Ovary (tissue), 3 donors: ENCODE measurements at regions not wholly inside any gene's neighbourhood (a gene's known extent, or its start where the extent isn't known, plus 50 kb on each side); places are given as distances from the start of the nearest gene placed in this dataset.
"Not testable (repeated sequence)": the region's sequence is repeated elsewhere in the genome, so short reads cannot be mapped to it uniquely, and the experiment has no call there.

Experiments
- EP300 ChIP-seq: sonication (generic); formaldehyde crosslinking; IDR thresholded peaks from one replicate; pipeline ENCODE4 v1.6.1; 2017; ENCODE audit warnings: antibody characterized with exemption
- POLR2A ChIP-seq: fragments of 450-650 bp; IDR thresholded peaks from one replicate; pipeline ENCODE4 v1.6.1; 2017; ENCODE audit warnings: antibody characterized with exemption, mild to moderate bottlenecking, moderate library complexity
- TF ChIP-seq, protein P1 (sequence below), 3 donors: fragments of 450-650 bp in 2 of 3; fragments of 200-600 bp in 1 of 3; IDR thresholded peaks; one replicate each; pipeline versions ENCODE4 v1.5.1 to v1.8.0; 2016 to 2022; ENCODE audit warnings: antibody characterized with exemption in 3 of 3, mild to moderate bottlenecking in 1 of 3
- donor health status: DM: no; HTN: no; CAD: no.

DNA sequence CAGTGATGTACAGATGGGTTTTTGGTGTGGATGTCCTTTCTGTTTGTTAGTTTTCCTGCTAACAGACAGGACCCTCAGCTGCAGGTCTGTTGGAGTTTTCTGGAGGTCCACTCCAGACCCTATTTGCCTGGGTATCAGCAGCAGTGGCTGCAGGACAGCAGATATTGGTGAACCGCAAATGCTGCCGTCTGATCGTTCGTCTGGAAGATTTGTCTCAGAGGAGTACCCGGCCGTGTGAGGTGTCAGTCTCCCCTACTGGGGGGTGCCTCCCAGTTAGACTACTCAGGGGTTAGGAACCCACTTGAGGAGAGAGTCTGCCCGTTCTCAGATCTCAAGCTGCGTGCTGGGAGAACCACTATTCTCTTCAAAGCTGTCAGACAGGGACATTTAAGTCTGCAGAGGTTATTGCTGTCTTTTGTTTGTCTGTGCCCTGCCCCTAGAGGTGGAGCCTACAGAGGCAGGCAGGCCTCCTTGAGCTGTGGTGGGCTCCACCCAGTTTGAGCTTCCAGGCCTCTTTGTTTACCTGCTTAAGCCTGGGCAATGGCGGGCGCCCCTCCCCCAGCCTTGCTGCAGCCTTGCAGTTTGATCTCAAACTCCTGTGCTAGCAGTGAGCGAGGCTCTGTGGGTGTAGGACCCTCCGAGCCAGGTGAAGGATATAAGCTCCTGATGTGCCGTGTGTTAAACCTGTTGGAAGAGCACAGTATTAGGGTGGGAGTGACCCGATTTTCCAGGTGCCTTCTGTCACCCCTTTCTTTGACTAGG is 66.3 kb upstream of the PAM start:
- TF ChIP-seq, protein P1, sequence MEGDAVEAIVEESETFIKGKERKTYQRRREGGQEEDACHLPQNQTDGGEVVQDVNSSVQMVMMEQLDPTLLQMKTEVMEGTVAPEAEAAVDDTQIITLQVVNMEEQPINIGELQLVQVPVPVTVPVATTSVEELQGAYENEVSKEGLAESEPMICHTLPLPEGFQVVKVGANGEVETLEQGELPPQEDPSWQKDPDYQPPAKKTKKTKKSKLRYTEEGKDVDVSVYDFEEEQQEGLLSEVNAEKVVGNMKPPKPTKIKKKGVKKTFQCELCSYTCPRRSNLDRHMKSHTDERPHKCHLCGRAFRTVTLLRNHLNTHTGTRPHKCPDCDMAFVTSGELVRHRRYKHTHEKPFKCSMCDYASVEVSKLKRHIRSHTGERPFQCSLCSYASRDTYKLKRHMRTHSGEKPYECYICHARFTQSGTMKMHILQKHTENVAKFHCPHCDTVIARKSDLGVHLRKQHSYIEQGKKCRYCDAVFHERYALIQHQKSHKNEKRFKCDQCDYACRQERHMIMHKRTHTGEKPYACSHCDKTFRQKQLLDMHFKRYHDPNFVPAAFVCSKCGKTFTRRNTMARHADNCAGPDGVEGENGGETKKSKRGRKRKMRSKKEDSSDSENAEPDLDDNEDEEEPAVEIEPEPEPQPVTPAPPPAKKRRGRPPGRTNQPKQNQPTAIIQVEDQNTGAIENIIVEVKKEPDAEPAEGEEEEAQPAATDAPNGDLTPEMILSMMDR (IDR thresholded peaks at IDR 0.05), result not testable (repeated sequence)
- TF ChIP-seq POLR2A, EP300: not testable (repeated sequence)
